ENCODE measurements at regions not wholly inside any gene's neighbourhood (a gene's known extent, or its start where the extent isn't known, plus 50 kb on each side); places are given as distances from the start of the nearest gene placed in this dataset.

DNA sequence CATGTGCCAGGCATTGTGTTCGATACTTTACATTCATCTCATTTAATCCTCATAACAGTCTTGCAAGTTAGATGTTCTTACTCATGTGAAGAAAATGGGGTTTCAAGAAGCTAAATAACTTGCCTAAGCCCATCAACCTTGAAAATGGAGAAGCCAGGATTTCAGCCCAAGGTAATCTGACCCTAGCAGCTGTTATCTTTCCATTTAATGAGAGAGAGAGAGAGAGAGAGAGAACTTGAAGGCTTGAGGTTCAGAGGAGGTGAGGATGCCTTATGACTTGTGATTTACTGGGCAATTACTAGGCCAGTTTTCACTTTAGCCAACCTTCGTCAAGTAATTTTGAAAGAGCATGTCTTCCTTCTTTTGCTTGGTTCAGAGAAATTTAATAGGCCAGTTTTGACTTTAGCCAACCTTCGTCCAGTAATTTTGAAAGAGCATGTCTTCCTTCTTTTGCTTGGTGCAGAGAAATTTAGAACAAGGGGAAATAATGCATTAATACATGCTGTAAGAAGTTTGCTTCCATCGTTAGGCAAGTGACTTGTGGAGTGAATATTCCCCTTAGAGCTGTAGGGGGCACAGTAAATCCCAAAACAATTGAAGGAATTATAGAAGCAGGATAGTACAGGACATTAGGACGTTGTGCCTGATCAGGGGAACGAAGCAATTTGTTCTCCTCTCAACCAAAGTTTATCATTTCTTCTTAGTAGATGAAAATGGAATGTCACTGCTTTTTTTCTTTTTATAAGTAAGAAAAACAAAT lies 143.0 kb upstream of the BMPER start:
- no TSS peak for BruUV-seq (replicated peaks)
- ATAC-seq (no peak), DNase-seq (ENCODE audit: extremely low read depth in 1 of 4, low spot score in 3 of 4) (no peak), FAIRE-seq (no peak)
- H2AFZ ChIP-seq (ENCODE audit: low read depth, low read length): no peak overlapping the region
- no peaks in the 10 kb centered on the region for H3K9me3 ChIP-seq (replicated peaks; ENCODE audit: control insufficient read depth, insufficient read depth, low read depth, low read length)
- TF ChIP-seq RBM39 (optimal IDR thresholded peaks at IDR 0.05; ENCODE audit: low read depth, low read length): no peak
- POLR2A ChIA-PET: no interaction called here
- no peaks in the 10 kb centered on the region for H3K9me1 ChIP-seq (ENCODE audit: control insufficient read depth, insufficient read depth, low read length)
- no peak overlapping the region for H3K9ac ChIP-seq (ENCODE audit: insufficient read depth in 1 of 2, low read depth in 2 of 2, low read length in 2 of 2)
- no peak overlapping the region for H3K4me3 ChIP-seq
- in situ Hi-C loops (cut with MboI): no loop called here
- H3K4me2 ChIP-seq (ENCODE audit: insufficient read depth, low read length): no peak overlapping the region
- WGBS (ENCODE audit: insufficient coverage, low coverage, missing lambda C conversion rate): 3% methylated on average over 6 of the region's 6 CpGs
- H3K27ac ChIP-seq (ENCODE audit: extremely low read depth, low read depth, low read length): no peak overlapping the region
- CTCF ChIA-PET (ENCODE audit: low intra/inter-chr PET ratio): no interaction called here
- no peaks in the 10 kb centered on the region for H3K79me2 ChIP-seq (ENCODE audit: control insufficient read depth, insufficient read depth, low read length)
- no peaks in the 10 kb centered on the region for H3K4me1 ChIP-seq (replicated peaks in 1 of 2; ENCODE audit: control insufficient read depth in 2 of 2, insufficient read depth in 2 of 2, low read length in 2 of 2)
- no peaks in the 10 kb centered on the region for H4K20me1 ChIP-seq (replicated peaks; ENCODE audit: control insufficient read depth, insufficient read depth, low read length)
- H3K36me3 ChIP-seq (ENCODE audit: control insufficient read depth, insufficient read depth, low read length): no peaks in the 10 kb centered on the region
- H3K27me3 ChIP-seq (ENCODE audit: control insufficient read depth in 2 of 2, insufficient read depth in 2 of 2, low read length in 2 of 2): no peaks in the 10 kb centered on the region; a peak in 1 of 5 replicates
- intact Hi-C loops (cut with micrococcal nuclease): no loop called here

DNA sequence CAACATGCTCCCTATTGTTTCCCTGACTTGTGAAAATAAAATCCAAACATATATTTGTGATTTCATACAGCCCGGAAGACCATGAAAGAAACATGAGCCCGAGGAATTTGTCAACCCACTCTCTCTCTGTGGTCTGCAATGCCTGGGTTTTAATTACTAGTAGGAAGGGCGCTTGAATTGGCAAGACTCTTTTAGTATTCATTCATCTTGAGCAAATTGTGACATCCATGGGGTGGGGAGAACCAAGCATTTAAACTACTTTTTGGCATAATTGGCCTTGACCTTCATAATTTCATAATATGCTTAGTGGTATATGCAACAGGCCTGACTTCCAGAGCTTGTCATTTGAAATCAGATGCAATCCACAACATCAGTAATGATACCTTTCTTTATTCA lies 142.4 kb upstream of the BMPER start:
- no peak overlapping the region for H3K4me2 ChIP-seq (ENCODE audit: insufficient read depth, low read length)

More for the DNA sequence above, 142.4 kb upstream of the BMPER start:
- DNase-seq (ENCODE audit: extremely low read depth in 1 of 4, low spot score in 3 of 4) (no peak), FAIRE-seq (no peak), ATAC-seq (no peak)
- Histone ChIP-seq H3K9me1 (ENCODE audit: control insufficient read depth, insufficient read depth, low read length) (no peaks in the 10 kb centered on the region), H3K9me3 (replicated peaks; ENCODE audit: control insufficient read depth, insufficient read depth, low read depth, low read length) (no peaks in the 10 kb centered on the region), H3K36me3 (ENCODE audit: control insufficient read depth, insufficient read depth, low read length) (no peaks in the 10 kb centered on the region), H3K79me2 (ENCODE audit: control insufficient read depth, insufficient read depth, low read length) (no peaks in the 10 kb centered on the region), H2AFZ (ENCODE audit: low read depth, low read length) (no peak overlapping the region), H3K9ac (ENCODE audit: insufficient read depth in 1 of 2, low read depth in 2 of 2, low read length in 2 of 2) (no peak overlapping the region), H4K20me1 (replicated peaks; ENCODE audit: control insufficient read depth, insufficient read depth, low read length) (no peaks in the 10 kb centered on the region), H3K27ac (ENCODE audit: extremely low read depth, low read depth, low read length) (no peak overlapping the region), H3K27me3 (ENCODE audit: control insufficient read depth in 2 of 2, insufficient read depth in 2 of 2, low read length in 2 of 2) (no peaks in the 10 kb centered on the region; a peak in 1 of 5 replicates), H3K4me1 (replicated peaks in 1 of 2; ENCODE audit: control insufficient read depth in 2 of 2, insufficient read depth in 2 of 2, low read length in 2 of 2) (no peaks in the 10 kb centered on the region), H3K4me3 (no peak overlapping the region)
- ChIA-PET POLR2A (no interaction called here), CTCF (ENCODE audit: low intra/inter-chr PET ratio) (no interaction called here)
- TF ChIP-seq KDM1A (IDR thresholded peaks at IDR 0.05) (no peak), TEAD1 (CRISPR knock-in tag; IDR thresholded peaks at IDR 0.05) (no peak), ZNF184 (CRISPR knock-in tag; IDR thresholded peaks at IDR 0.05) (no peak), ZFPM2 (CRISPR knock-in tag; IDR thresholded peaks at IDR 0.05) (no peak), ZNF75A (CRISPR knock-in tag; IDR thresholded peaks at IDR 0.05) (no peak), KAT8 (IDR thresholded peaks at IDR 0.05; ENCODE audit: low read depth) (no peak), RBM25 (IDR thresholded peaks at IDR 0.05; ENCODE audit: low read depth, low read length, severe bottlenecking) (no peak), JUND (IDR thresholded peaks at IDR 0.05; ENCODE audit: borderline replicate concordance, low read depth, low read length) (no peak), JUND (tag; IDR thresholded peaks at IDR 0.05; ENCODE audit: borderline replicate concordance, low read depth, low read length) (no peak)
- TF ChIP-seq, protein P1, sequence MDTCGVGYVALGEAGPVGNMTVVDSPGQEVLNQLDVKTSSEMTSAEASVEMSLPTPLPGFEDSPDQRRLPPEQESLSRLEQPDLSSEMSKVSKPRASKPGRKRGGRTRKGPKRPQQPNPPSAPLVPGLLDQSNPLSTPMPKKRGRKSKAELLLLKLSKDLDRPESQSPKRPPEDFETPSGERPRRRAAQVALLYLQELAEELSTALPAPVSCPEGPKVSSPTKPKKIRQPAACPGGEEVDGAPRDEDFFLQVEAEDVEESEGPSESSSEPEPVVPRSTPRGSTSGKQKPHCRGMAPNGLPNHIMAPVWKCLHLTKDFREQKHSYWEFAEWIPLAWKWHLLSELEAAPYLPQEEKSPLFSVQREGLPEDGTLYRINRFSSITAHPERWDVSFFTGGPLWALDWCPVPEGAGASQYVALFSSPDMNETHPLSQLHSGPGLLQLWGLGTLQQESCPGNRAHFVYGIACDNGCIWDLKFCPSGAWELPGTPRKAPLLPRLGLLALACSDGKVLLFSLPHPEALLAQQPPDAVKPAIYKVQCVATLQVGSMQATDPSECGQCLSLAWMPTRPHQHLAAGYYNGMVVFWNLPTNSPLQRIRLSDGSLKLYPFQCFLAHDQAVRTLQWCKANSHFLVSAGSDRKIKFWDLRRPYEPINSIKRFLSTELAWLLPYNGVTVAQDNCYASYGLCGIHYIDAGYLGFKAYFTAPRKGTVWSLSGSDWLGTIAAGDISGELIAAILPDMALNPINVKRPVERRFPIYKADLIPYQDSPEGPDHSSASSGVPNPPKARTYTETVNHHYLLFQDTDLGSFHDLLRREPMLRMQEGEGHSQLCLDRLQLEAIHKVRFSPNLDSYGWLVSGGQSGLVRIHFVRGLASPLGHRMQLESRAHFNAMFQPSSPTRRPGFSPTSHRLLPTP (IDR thresholded peaks at IDR 0.05; ENCODE audit: borderline replicate concordance, extremely low read depth, insufficient read length): no peak
- WGBS (ENCODE audit: insufficient coverage, low coverage, missing lambda C conversion rate): 0% methylated on average over 3 of the region's 3 CpGs
- in situ Hi-C loops (cut with MboI) (no loop called here), intact Hi-C loops (cut with micrococcal nuclease) (no loop called here)
- no TSS peak for BruUV-seq (replicated peaks)
